Trophoblast cell (in vitro differentiated cells and primary cell): ENCODE measurements at regions not wholly inside any gene's neighbourhood (a gene's known extent, or its start where the extent isn't known, plus 50 kb on each side); places are given as distances from the start of the nearest gene placed in this dataset.
"Not testable (repeated sequence)": the region's sequence is repeated elsewhere in the genome, so short reads cannot be mapped to it uniquely, and the experiment has no call there.

Source experiments
- DNase-seq, 2 donors: peaks; one replicate each; pipeline ENCODE4 v3.0.0-alpha.2; 2016
- H2AFZ ChIP-seq: 2 replicates; pipeline ENCODE4 v1.6.1; 2013; ENCODE audit warnings: low read length, moderate library complexity, mild to moderate bottlenecking; ENCODE audit not compliant: insufficient read depth, poor library complexity
- H2AK5ac ChIP-seq: 2 replicates; pipeline ENCODE4 v1.6.1; 2013; ENCODE audit warnings: mild to moderate bottlenecking, low read length
- H2BK120ac ChIP-seq: 2 replicates; pipeline ENCODE4 v1.6.1; 2013; ENCODE audit warnings: low read length, mild to moderate bottlenecking, moderate library complexity; ENCODE audit not compliant: insufficient read depth, poor library complexity
- H2BK12ac ChIP-seq: 2 replicates; pipeline ENCODE4 v1.6.1; 2013; ENCODE audit warnings: mild to moderate bottlenecking, low read length, moderate library complexity
- H2BK5ac ChIP-seq: 2 replicates; pipeline ENCODE4 v1.6.1; 2013; ENCODE audit warnings: low read length, low read depth, moderate library complexity, mild to moderate bottlenecking; ENCODE audit not compliant: poor library complexity
- H3K14ac ChIP-seq: 2 replicates; pipeline ENCODE4 v1.6.1; 2013; ENCODE audit warnings: mild to moderate bottlenecking, low read length
- H3K18ac ChIP-seq: 2 replicates; pipeline ENCODE4 v1.6.1; 2013; ENCODE audit warnings: mild to moderate bottlenecking, low read length
- H3K23ac ChIP-seq: 2 replicates; pipeline ENCODE4 v1.6.1; 2013; ENCODE audit warnings: low read length
- H3K27ac ChIP-seq: 2 replicates; pipeline ENCODE4 v1.5.1; 2013; ENCODE audit warnings: low read depth, mild to moderate bottlenecking, inconsistent platforms, low read length, moderate library complexity
- H3K27me3 ChIP-seq: 2 replicates; pipeline ENCODE4 v1.6.1; 2013; ENCODE audit warnings: inconsistent platforms, mild to moderate bottlenecking, low read length, moderate library complexity; ENCODE audit not compliant: insufficient read depth
- H3K36me3 ChIP-seq, 2 experiments: 1 replicate in 1 of 2; 2 replicates in 1 of 2; pipeline ENCODE4 v1.6.1; 2013; ENCODE audit warnings: low read length in 2 of 2, mild to moderate bottlenecking in 2 of 2, moderate library complexity in 1 of 2; ENCODE audit not compliant: insufficient read depth in 2 of 2, control insufficient read depth in 1 of 2
- H3K4ac ChIP-seq: 2 replicates; pipeline ENCODE4 v1.6.1; 2013; ENCODE audit warnings: low read depth, mild to moderate bottlenecking, low read length, moderate library complexity
- H3K4me1 ChIP-seq, 2 experiments: 1 replicate in 1 of 2; 2 replicates in 1 of 2; pipeline ENCODE4 v1.6.1; 2013; ENCODE audit warnings: low read length in 2 of 2, mild to moderate bottlenecking in 2 of 2, moderate library complexity in 1 of 2; ENCODE audit not compliant: insufficient read depth in 2 of 2, control insufficient read depth in 1 of 2
- H3K4me2 ChIP-seq: 2 replicates; pipeline ENCODE4 v1.6.1; 2013; ENCODE audit warnings: inconsistent platforms, mild to moderate bottlenecking, low read length, moderate library complexity
- H3K4me3 ChIP-seq: 2 replicates; pipeline ENCODE4 v1.5.1; 2013; ENCODE audit warnings: mild to moderate bottlenecking, low read depth, low read length, inconsistent platforms
- H3K79me1 ChIP-seq: one replicate; pipeline ENCODE4 v1.6.1; 2013; ENCODE audit warnings: low read length
- H3K79me2 ChIP-seq: 2 replicates; pipeline ENCODE4 v1.6.1; 2013; ENCODE audit warnings: low read length, mild to moderate bottlenecking; ENCODE audit not compliant: control insufficient read depth, insufficient read depth, poor library complexity
- H3K9ac ChIP-seq: 2 replicates; pipeline ENCODE4 v1.6.1; 2013; ENCODE audit warnings: mild to moderate bottlenecking, low read length
- H3K9me3 ChIP-seq: 2 replicates; pipeline ENCODE4 v1.6.1; 2013; ENCODE audit warnings: low read depth, mild to moderate bottlenecking, control low read depth, inconsistent platforms, low read length; ENCODE audit not compliant: insufficient read depth
- H4K12ac ChIP-seq: 2 replicates; pipeline ENCODE4 v1.6.1; 2013; ENCODE audit warnings: low read depth, mild to moderate bottlenecking, low read length, moderate library complexity
- H4K8ac ChIP-seq: 2 replicates; pipeline ENCODE4 v1.6.1; 2013; ENCODE audit warnings: low read depth, mild to moderate bottlenecking, low read length, moderate library complexity
- H4K91ac ChIP-seq: one replicate; pipeline ENCODE4 v1.6.1; 2013; ENCODE audit warnings: low read depth, mild to moderate bottlenecking, low read length, moderate library complexity
- WGBS: extraction: QIAGEN DNeasy Blood & Tissue Kit; methylation state at CpG from one replicate; pipeline ENCODE4 v1.1.7; 2013; ENCODE audit warnings: missing lambda C conversion rate; ENCODE audit not compliant: insufficient read length, insufficient coverage; ENCODE audit errors: extremely low coverage; 5-methylcytosine and 5-hydroxymethylcytosine counted together

DNA sequence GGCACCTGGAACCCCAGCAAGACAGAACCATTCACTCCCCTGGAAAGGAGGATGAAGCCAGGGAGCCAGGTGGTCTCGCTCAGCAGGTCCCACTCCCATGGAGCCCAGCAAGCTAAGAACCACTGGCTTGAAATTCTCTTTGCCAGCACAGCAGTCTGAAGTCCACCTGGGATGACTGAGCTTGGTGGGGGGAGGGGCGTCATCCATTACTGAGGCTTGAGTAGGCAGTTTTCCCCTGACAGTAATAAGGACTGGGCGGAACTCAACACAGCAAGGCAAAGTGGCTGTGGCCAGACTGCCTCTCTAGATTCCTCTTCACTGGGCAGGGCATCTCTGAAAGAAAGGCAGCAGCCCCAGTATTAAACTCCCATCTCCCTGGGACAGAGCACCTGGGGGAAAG lies 140.2 kb upstream of the ADGRB3 start:
- H3K27me3 ChIP-seq, H4K8ac ChIP-seq, H3K79me1 ChIP-seq, H3K4ac ChIP-seq, DNase-seq, H2BK5ac ChIP-seq, H2AFZ ChIP-seq, H3K9me3 ChIP-seq, H3K9ac ChIP-seq, H2AK5ac ChIP-seq, H3K4me3 ChIP-seq, H2BK12ac ChIP-seq, H3K14ac ChIP-seq, H3K36me3 ChIP-seq, H3K18ac ChIP-seq, H2BK120ac ChIP-seq, H3K79me2 ChIP-seq, H4K91ac ChIP-seq, H3K23ac ChIP-seq, H4K12ac ChIP-seq, H3K4me1 ChIP-seq, H3K27ac ChIP-seq, H3K4me2 ChIP-seq: not testable (repeated sequence)
- WGBS, result no CpG with 5 or more reads among the region's 3 CpGs

DNA sequence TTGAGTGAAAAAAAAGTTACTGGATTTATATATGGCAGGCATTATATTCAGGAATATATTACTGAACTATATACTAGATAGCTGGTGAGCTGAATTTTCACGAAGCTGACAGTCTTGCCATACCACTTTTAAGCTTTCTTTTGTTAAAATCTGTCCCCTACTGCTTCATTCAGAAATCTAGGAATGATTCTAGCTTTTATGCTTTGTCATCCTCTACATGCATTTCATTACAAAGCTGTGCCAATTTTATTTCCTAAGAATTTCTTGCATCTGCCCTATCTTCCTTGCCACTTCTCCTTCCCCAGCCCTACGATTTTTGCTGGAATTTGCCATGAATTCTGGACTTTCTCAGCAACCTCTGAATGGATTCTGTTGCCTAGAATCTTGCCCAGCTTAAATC lies 158.5 kb upstream of the ADGRB3 start:
- Histone ChIP-seq H3K14ac (no peak overlapping the region), H3K4me1 (no peaks in the 10 kb centered on the region), H3K4me2 (no peak overlapping the region), H3K9me3 (no peaks in the 10 kb centered on the region), H3K79me1 (no peaks in the 10 kb centered on the region), H3K36me3 (no peaks in the 10 kb centered on the region), H4K12ac (no peak overlapping the region), H3K23ac (no peak overlapping the region), H3K27me3 (no peaks in the 10 kb centered on the region), H4K8ac (no peak overlapping the region), H4K91ac (no peak overlapping the region), H3K27ac (no peak overlapping the region), H3K9ac (no peak overlapping the region), H2AFZ (no peak overlapping the region), H3K4ac (no peak overlapping the region), H2BK5ac (no peak overlapping the region), H3K4me3 (no peak overlapping the region), H3K18ac (no peak overlapping the region), H2AK5ac (no peak overlapping the region), H3K79me2 (no peaks in the 10 kb centered on the region), H2BK120ac (no peak overlapping the region), H2BK12ac (no peak overlapping the region)
- no peak for DNase-seq
- no CpG with 5 or more reads among the region's 2 CpGs for WGBS

DNA sequence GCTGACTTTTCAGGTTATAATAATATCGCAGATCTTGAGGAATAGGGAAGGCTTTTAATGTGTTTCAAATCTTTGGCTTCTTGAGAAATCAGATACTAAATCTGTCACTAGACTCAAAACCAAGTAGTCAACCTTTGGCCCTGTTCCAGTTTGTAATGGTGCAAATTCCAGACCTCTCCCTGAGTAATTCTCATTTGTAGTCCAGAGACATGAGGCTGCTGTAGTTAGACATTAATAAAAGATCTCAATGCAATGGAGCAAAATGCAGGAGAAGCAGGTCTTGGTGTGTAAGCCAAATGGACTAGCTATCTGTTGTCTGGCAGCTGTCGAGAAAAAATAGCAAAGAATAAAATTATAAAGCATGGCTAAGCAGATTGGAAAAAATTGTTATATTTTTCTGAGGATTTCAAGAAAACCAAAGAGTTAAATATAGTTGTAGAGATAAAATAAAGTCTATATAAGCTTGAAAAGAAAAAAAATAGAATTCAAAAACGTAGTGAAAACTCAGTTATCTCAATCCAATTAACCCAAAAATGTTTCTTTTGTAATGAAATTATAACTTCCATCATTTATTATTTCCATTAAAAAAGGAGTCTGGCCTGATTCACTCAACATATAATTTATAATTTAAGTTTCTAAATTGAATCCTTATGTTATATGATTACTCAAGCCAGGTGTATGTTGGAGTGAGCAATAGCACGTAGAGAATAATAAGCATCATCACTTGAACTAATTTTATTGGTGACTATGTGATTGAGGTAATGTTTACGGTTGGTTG lies 161.5 kb upstream of the ADGRB3 start:
- no peak overlapping the region for H3K27ac ChIP-seq
- H3K79me2 ChIP-seq, result no peaks in the 10 kb centered on the region
- no peak overlapping the region for H3K18ac ChIP-seq
- H3K4me1 ChIP-seq, result no peaks in the 10 kb centered on the region
- no peak overlapping the region for H2BK120ac ChIP-seq
- H3K36me3 ChIP-seq, result no peaks in the 10 kb centered on the region
- H3K23ac ChIP-seq, result no peak overlapping the region
- H4K12ac ChIP-seq, result no peak overlapping the region
- H4K8ac ChIP-seq, result no peak overlapping the region
- no peaks in the 10 kb centered on the region for H3K9me3 ChIP-seq
- no peak overlapping the region for H3K4ac ChIP-seq
- H2BK12ac ChIP-seq, result no peak overlapping the region
- no peak overlapping the region for H3K9ac ChIP-seq
- no CpG with 5 or more reads among the region's 5 CpGs for WGBS
- H3K14ac ChIP-seq, result no peak overlapping the region
- no peak overlapping the region for H3K4me2 ChIP-seq
- no peaks in the 10 kb centered on the region for H3K79me1 ChIP-seq
- H3K4me3 ChIP-seq, result no peak overlapping the region
- H2BK5ac ChIP-seq, result no peak overlapping the region
- no peak overlapping the region for H2AK5ac ChIP-seq
- no peak for DNase-seq
- no peak overlapping the region for H2AFZ ChIP-seq
- no peak overlapping the region for H4K91ac ChIP-seq
- H3K27me3 ChIP-seq, result no peaks in the 10 kb centered on the region

- Histone ChIP-seq H3K18ac (no peak overlapping the region), H3K79me2 (no peaks in the 10 kb centered on the region), H3K4ac (no peak overlapping the region), H2BK5ac (no peak overlapping the region), H3K9ac (no peak overlapping the region), H3K4me1 (no peaks in the 10 kb centered on the region), H3K27ac (no peak overlapping the region), H2BK120ac (no peak overlapping the region), H4K91ac (no peak overlapping the region), H4K12ac (no peak overlapping the region), H3K27me3 (no peaks in the 10 kb centered on the region), H3K4me3 (no peak overlapping the region), H3K9me3 (no peaks in the 10 kb centered on the region), H4K8ac (no peak overlapping the region), H3K4me2 (no peak overlapping the region), H3K23ac (no peak overlapping the region), H3K36me3 (no peaks in the 10 kb centered on the region), H2BK12ac (no peak overlapping the region), H3K79me1 (no peaks in the 10 kb centered on the region), H2AK5ac (no peak overlapping the region), H2AFZ (no peak overlapping the region), H3K14ac (no peak overlapping the region)
- no peak for DNase-seq
- WGBS, result no CpG with 5 or more reads among the region's 4 CpGs
Observed at GRCh38 chr6:68468244-68468884, 166.7 kb upstream of the ADGRB3 start.
